HFFc6 (cell line): ENCODE measurements at regions not wholly inside any gene's neighbourhood (a gene's known extent, or its start where the extent isn't known, plus 50 kb on each side); places are given as distances from the start of the nearest gene placed in this dataset.

ENCODE experiments used
- DNase-seq: peaks from one replicate; pipeline ENCODE4 v3.0.0-alpha.2; 2018
- H3K27ac Mint-ChIP-seq: 2 replicates; pipeline ENCODE4 v1.8.0; 2020; ENCODE audit warnings: mild to moderate bottlenecking, mixed read lengths
- H3K27me3 Mint-ChIP-seq: 2 replicates; pipeline ENCODE4 v1.8.0; 2021; ENCODE audit warnings: mild to moderate bottlenecking, moderate library complexity, mixed read lengths; ENCODE audit not compliant: insufficient read depth
- H3K36me3 Mint-ChIP-seq: 2 replicates; pipeline ENCODE4 v1.8.0; 2021; ENCODE audit warnings: low read depth, mixed read lengths
- H3K4me1 Mint-ChIP-seq: 2 replicates; pipeline ENCODE4 v1.8.0; 2020; ENCODE audit warnings: low read depth, mixed read lengths
- H3K4me3 Mint-ChIP-seq: 2 replicates; pipeline ENCODE4 v1.8.0; 2020; ENCODE audit warnings: mild to moderate bottlenecking, moderate library complexity, mixed read lengths
- H3K9me3 Mint-ChIP-seq: 2 replicates; pipeline ENCODE4 v1.8.0; 2020; ENCODE audit warnings: mild to moderate bottlenecking, mixed read lengths
- TF ChIP-seq, protein P1 (sequence below): fragments of 200-600 bp; sonication (generic); IDR thresholded peaks from 2 replicates; pipeline ENCODE4 v1.5.0; 2021; ENCODE audit warnings: antibody characterized with exemption, mild to moderate bottlenecking

DNA sequence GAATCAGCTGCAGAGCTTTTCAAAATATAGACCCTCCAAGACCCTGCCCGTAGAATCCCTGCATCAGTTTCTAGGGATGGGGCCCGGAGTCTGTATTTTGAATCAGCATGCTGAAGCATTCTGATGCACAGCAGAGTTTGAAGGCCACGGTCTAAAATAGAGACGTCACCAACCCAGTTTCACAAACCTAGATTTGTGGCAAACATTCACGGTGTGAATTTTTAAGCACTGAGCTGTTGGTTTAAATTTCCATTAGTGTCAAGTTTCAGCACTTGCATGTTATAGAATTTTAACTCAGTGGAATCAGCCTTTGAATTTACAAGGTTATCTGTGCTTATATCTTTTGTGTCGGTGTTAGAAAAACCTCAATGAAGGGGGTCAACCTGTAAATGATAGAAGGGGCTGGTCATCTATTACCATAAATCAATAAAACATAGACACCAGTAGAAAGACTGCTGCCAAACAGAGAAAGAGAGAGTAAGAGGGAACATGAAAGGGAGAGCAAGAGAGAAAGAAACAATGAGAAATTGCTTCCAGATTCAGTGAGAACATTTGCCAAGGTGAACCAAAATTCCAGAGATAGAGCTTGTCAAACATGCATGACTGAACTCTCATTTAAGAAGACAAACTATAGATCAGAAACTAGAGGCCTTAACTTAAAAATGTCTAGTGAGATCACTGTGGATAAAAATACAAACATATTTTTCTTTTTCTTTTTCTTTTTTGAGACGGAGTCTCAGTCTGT is 414.9 kb downstream of the ZSWIM6 start:
- Mint-ChIP-seq H3K9me3 (no peaks in the 10 kb centered on the region), H3K27me3 (peaks cover 7% of the 10 kb centered on the region), H3K36me3 (no peaks in the 10 kb centered on the region), H3K27ac (no peak overlapping the region), H3K4me3 (no peak overlapping the region), H3K4me1 (no peaks in the 10 kb centered on the region)
- no peak for DNase-seq
- TF ChIP-seq, protein P1, sequence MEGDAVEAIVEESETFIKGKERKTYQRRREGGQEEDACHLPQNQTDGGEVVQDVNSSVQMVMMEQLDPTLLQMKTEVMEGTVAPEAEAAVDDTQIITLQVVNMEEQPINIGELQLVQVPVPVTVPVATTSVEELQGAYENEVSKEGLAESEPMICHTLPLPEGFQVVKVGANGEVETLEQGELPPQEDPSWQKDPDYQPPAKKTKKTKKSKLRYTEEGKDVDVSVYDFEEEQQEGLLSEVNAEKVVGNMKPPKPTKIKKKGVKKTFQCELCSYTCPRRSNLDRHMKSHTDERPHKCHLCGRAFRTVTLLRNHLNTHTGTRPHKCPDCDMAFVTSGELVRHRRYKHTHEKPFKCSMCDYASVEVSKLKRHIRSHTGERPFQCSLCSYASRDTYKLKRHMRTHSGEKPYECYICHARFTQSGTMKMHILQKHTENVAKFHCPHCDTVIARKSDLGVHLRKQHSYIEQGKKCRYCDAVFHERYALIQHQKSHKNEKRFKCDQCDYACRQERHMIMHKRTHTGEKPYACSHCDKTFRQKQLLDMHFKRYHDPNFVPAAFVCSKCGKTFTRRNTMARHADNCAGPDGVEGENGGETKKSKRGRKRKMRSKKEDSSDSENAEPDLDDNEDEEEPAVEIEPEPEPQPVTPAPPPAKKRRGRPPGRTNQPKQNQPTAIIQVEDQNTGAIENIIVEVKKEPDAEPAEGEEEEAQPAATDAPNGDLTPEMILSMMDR, result no peak

DNA sequence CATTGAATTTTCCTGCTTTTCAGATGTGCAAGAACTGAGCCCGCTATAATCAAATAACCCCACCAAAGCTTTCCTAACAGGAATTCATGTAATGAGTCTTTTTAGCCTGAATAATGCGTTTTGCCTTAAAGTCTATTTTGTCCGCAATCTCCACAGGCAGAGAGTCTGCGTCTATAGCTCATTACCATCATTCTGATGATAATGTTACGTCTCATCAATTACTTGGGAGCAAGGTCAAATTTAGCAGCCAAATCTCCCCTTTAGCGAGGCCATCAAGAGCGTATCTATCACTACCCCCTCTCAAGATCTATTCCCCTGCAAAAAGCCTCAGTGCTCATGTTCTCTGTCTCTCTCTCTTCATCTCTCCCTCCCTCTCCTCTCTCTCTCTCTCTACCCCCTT is 416.1 kb downstream of the ZSWIM6 start:
- DNase-seq, result no peak
- no peak overlapping the region for H3K4me3 Mint-ChIP-seq
- no peaks in the 10 kb centered on the region for H3K36me3 Mint-ChIP-seq
- H3K4me1 Mint-ChIP-seq, result no peaks in the 10 kb centered on the region
- no peaks in the 10 kb centered on the region for H3K9me3 Mint-ChIP-seq
- peaks cover 7% of the 10 kb centered on the region for H3K27me3 Mint-ChIP-seq
- TF ChIP-seq, protein P1, result no peak
- H3K27ac Mint-ChIP-seq, result no peak overlapping the region

DNA sequence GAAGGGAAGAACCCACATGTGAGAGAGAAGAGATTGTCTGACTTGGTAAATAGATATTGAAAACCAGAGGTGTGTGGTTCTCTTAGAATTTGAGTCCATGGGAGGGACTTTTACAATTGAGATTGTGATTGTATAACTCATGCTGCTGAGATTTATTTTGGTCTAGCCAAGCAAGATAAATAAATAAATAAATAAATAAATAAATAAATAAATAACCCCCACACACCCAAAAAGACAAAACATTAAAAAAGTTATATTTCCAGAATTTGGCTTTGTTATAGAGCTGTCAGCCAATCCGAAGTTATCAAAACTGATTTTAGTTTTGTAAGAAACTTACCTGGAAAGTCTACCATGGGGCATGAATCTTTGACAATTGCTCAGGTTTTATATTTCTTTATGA is 416.6 kb downstream of the ZSWIM6 start:
- no peak overlapping the region for H3K27ac Mint-ChIP-seq
- DNase-seq, result no peak
- no peaks in the 10 kb centered on the region for H3K4me1 Mint-ChIP-seq
- H3K4me3 Mint-ChIP-seq, result no peak overlapping the region
- no peaks in the 10 kb centered on the region for H3K9me3 Mint-ChIP-seq
- TF ChIP-seq, protein P1, result no peak
- peaks cover 7% of the 10 kb centered on the region for H3K27me3 Mint-ChIP-seq
- no peaks in the 10 kb centered on the region for H3K36me3 Mint-ChIP-seq

DNA sequence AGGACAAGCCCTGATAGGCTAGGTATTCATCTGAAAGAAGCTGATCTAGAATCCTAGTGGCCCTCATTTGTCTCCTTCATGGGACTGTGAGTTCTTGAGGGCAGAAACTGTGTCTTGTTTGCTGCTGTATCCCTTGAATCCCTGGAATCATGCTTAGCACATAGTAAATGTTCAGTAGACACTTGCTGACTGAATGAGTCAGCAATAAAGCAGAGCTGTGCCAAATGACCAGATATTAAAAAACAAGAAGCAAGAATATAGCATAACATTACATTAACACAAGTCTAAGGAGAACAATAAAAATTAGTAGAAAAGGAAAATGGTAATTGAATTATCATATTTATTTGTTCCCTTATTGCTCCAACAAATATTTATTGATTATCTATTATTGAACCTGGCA is 420.5 kb downstream of the ZSWIM6 start:
- no peak overlapping the region for H3K4me3 Mint-ChIP-seq
- TF ChIP-seq, protein P1, result no peak
- peaks cover 2% of the 10 kb centered on the region for H3K27me3 Mint-ChIP-seq
- no peaks in the 10 kb centered on the region for H3K9me3 Mint-ChIP-seq
- H3K27ac Mint-ChIP-seq, result no peak overlapping the region
- no peaks in the 10 kb centered on the region for H3K4me1 Mint-ChIP-seq
- no peak for DNase-seq
- H3K36me3 Mint-ChIP-seq, result no peaks in the 10 kb centered on the region

DNA sequence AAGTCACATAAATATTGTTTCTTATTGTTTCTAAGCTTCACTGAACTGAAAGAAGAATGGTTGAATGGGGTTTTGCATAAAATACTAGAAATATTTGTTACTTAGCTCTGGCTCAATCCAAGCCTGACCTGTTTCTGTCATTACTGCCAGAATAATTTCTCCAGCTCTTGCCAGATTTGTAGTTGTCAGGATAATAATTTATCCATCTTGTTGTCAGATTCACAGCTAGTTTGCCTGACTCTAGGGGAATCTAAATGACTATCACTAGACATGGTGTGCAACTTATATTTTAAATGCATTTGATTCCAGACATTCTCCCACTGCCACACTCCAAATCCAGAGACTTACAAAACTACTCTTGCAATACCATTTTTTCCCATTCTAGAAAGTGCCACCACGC is 422.7 kb downstream of the ZSWIM6 start:
- Mint-ChIP-seq H3K4me1 (no peaks in the 10 kb centered on the region), H3K36me3 (no peaks in the 10 kb centered on the region), H3K9me3 (no peaks in the 10 kb centered on the region), H3K27me3 (no peaks in the 10 kb centered on the region; the same call in none of the 2 replicates), H3K27ac (no peak overlapping the region), H3K4me3 (no peak overlapping the region)
- no peak for DNase-seq
- TF ChIP-seq, protein P1, result no peak
